OCI-LY3 (cell line): ENCODE measurements at regions not wholly inside any gene's neighbourhood (a gene's known extent, or its start where the extent isn't known, plus 50 kb on each side); places are given as distances from the start of the nearest gene placed in this dataset.

Experiments
- H2AFZ ChIP-seq: fragments of 200-600, 300-600 bp; shearing (Covaris generic); 2 replicates; pipeline ENCODE4 v1.6.0; 2014; ENCODE audit warnings: antibody characterized with exemption, low read depth, low read length
- H3K27ac ChIP-seq: fragments of 200-600, 300-600 bp; sonication (generic); 2 replicates; pipeline ENCODE4 v1.5.1; 2014; ENCODE audit warnings: mild to moderate bottlenecking, low read length, moderate library complexity, mixed read lengths
- H3K27me3 ChIP-seq: fragments of 200-600, 300-600 bp; sonication (generic); 2 replicates; pipeline ENCODE4 v1.6.1; 2014; ENCODE audit warnings: low read depth, low read length, mixed read lengths
- H3K36me3 ChIP-seq: fragments of 200-600, 300-600 bp; sonication (generic); replicated peaks from 2 replicates; pipeline ENCODE3; 2014; ENCODE audit warnings: low read depth, low read length, mixed read lengths
- H3K4me1 ChIP-seq: fragments of 300-600, 200-600 bp; sonication (generic); 2 replicates; pipeline ENCODE4 v1.6.1; 2014; ENCODE audit warnings: low read length, mixed read lengths
- H3K4me2 ChIP-seq: fragments of 200-600, 300-600 bp; sonication (generic); 2 replicates; pipeline ENCODE4 v1.6.1; 2014; ENCODE audit warnings: low read length, mixed read lengths
- H3K4me3 ChIP-seq: fragments of 300-600, 200-600 bp; sonication (generic); 2 replicates; pipeline ENCODE4 v1.5.1; 2014; ENCODE audit warnings: antibody characterized with exemption, mild to moderate bottlenecking, low read length, moderate library complexity
- H3K79me2 ChIP-seq: fragments of 300-600, 200-600 bp; shearing (Covaris generic); 2 replicates; pipeline ENCODE4 v1.6.1; 2014; ENCODE audit warnings: mild to moderate bottlenecking, low read length, mixed read lengths
- H3K9ac ChIP-seq: fragments of 300-600, 200-600 bp; shearing (Covaris generic); 2 replicates; pipeline ENCODE4 v1.6.0; 2014; ENCODE audit warnings: mild to moderate bottlenecking, low read length, moderate library complexity
- H3K9me3 ChIP-seq: fragments of 200-600, 300-600 bp; shearing (Covaris generic); 2 replicates; pipeline ENCODE4 v1.6.1; 2014; ENCODE audit warnings: low read length, mixed read lengths; ENCODE audit not compliant: insufficient read depth
- H4K20me1 ChIP-seq: fragments of 200-600, 300-600 bp; sonication (generic); 2 replicates; pipeline ENCODE4 v1.6.1; 2016; ENCODE audit warnings: low read length, mixed read lengths; ENCODE audit not compliant: insufficient read depth
- EZH2phosphoT487 ChIP-seq: fragments of 200-600 bp; shearing (Covaris generic); IDR thresholded peaks from 2 replicates; pipeline ENCODE4 v1.6.1; 2018; ENCODE audit warnings: antibody characterized with exemption, mixed run types, low read depth
- TF ChIP-seq, protein P1 (sequence below): fragments of 200-600, 300-600 bp; sonication (generic); IDR thresholded peaks from 2 replicates; pipeline ENCODE4 v1.5.1; 2014; ENCODE audit warnings: antibody characterized with exemption, low read length, low read depth

DNA sequence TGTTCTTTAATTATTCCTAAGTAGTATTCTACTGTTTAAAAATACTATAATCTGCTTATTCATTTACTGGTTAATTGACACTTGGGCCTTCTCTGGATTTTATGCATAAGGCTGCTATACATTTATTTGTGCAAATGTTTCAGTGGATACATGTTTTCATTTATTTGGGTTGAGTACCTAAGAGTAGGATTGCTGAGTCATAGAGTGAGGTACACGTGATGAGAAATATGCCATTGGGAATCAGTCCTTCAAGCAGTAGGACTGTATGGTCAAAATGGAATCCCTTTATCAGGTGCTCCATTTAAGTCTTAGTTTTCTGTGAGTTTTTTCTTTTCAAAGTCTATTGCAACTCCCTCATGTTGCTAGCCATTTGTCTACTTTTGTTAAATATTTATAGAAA is 275.2 kb upstream of the SORL1-AS1 start:
- Histone ChIP-seq H3K9me3 (peaks cover 5% of the 10 kb centered on the region; the same call in 1 of the 2 replicates), H3K36me3 (no peaks in the 10 kb centered on the region), H3K9ac (no peak overlapping the region), H3K4me1 (peaks cover 27% of the 10 kb centered on the region), H3K27ac (no peak overlapping the region), H2AFZ (no peak overlapping the region), H3K4me3 (no peak overlapping the region), H4K20me1 (no peaks in the 10 kb centered on the region), H3K27me3 (no peaks in the 10 kb centered on the region), H3K4me2 (no peak overlapping the region), H3K79me2 (no peaks in the 10 kb centered on the region)
- TF ChIP-seq, protein P1, sequence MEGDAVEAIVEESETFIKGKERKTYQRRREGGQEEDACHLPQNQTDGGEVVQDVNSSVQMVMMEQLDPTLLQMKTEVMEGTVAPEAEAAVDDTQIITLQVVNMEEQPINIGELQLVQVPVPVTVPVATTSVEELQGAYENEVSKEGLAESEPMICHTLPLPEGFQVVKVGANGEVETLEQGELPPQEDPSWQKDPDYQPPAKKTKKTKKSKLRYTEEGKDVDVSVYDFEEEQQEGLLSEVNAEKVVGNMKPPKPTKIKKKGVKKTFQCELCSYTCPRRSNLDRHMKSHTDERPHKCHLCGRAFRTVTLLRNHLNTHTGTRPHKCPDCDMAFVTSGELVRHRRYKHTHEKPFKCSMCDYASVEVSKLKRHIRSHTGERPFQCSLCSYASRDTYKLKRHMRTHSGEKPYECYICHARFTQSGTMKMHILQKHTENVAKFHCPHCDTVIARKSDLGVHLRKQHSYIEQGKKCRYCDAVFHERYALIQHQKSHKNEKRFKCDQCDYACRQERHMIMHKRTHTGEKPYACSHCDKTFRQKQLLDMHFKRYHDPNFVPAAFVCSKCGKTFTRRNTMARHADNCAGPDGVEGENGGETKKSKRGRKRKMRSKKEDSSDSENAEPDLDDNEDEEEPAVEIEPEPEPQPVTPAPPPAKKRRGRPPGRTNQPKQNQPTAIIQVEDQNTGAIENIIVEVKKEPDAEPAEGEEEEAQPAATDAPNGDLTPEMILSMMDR = no peak
- no peak for TF ChIP-seq EZH2phosphoT487

DNA sequence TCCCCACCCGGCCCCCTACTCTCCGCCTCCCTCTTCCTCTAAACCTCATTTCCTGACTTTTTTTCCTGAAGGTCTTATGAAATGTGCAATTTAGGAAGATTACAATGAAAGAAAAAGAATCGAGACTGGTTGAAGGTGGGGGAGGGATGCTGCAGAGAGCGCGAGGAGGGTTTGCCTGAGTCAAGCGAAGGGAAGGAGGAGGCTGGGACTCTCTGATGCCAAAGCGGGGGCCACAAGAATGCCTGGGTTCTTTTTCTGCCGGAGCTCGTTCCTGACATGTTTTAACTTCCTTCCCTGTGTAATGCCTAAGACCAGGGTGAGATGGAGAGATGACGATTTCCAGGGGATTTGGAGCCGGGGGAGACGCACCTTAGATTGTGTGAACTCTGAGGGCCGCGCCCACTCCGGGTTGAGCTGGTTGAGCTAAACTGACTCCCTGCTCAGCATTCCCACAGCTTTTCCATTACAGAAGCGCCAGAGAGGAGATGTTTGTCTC is 270.5 kb upstream of the SORL1-AS1 start:
- no peaks in the 10 kb centered on the region for H4K20me1 ChIP-seq
- no peak overlapping the region for H3K27ac ChIP-seq
- no peaks in the 10 kb centered on the region for H3K27me3 ChIP-seq
- no peak for TF ChIP-seq EZH2phosphoT487
- TF ChIP-seq, protein P1 = no peak
- H3K79me2 ChIP-seq = no peaks in the 10 kb centered on the region
- H3K36me3 ChIP-seq = no peaks in the 10 kb centered on the region
- no peak overlapping the region for H2AFZ ChIP-seq
- H3K9me3 ChIP-seq = no peaks in the 10 kb centered on the region
- no peak overlapping the region for H3K9ac ChIP-seq
- H3K4me3 ChIP-seq = no peak overlapping the region
- H3K4me2 ChIP-seq = no peak overlapping the region
- peaks cover 25% of the 10 kb centered on the region for H3K4me1 ChIP-seq

- no peak overlapping the region for H3K4me2 ChIP-seq
These were observed 269.9 kb upstream of the SORL1-AS1 start for GRCh38 chr11:121722431-121723245.

DNA sequence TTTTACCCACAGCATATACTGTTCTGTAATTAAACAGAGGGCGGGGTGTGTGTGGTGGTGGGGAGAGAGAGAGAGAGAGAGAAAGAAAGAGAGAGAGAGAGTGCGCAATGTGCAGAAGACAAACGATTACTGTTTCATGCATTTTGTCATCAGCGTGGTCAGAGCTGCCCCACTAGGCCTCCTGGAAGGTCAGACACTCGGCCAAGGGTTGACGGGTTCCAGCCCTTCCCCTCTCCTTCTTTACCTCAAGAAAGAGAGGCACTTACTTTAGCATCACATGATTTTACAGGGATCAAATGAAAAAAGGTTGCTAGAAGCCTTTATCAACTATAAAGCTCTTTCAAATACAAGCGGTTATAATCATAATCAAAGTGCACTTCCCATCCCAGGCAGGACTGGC is 269.2 kb upstream of the SORL1-AS1 start:
- Histone ChIP-seq H3K27me3 (no peaks in the 10 kb centered on the region), H2AFZ (no peak overlapping the region), H3K4me3 (no peak overlapping the region), H3K9me3 (no peaks in the 10 kb centered on the region), H3K4me2 (no peak overlapping the region), H3K27ac (no peak overlapping the region), H4K20me1 (no peaks in the 10 kb centered on the region), H3K4me1 (peaks cover 12% of the 10 kb centered on the region), H3K9ac (no peak overlapping the region), H3K79me2 (no peaks in the 10 kb centered on the region), H3K36me3 (no peaks in the 10 kb centered on the region)
- TF ChIP-seq EZH2phosphoT487 = no peak
- TF ChIP-seq, protein P1 = no peak

More at GRCh38 chr11:121722431-121723245, 269.9 kb upstream of the SORL1-AS1 start:
- no peak overlapping the region for H2AFZ ChIP-seq
- no peaks in the 10 kb centered on the region for H4K20me1 ChIP-seq
- no peaks in the 10 kb centered on the region for H3K27me3 ChIP-seq
- H3K9me3 ChIP-seq = no peaks in the 10 kb centered on the region
- TF ChIP-seq EZH2phosphoT487 = no peak
- TF ChIP-seq, protein P1 = no peak
- no peaks in the 10 kb centered on the region for H3K36me3 ChIP-seq
- H3K27ac ChIP-seq = no peak overlapping the region
- H3K79me2 ChIP-seq = no peaks in the 10 kb centered on the region
- H3K4me3 ChIP-seq = no peak overlapping the region
- H3K4me1 ChIP-seq = peaks cover 19% of the 10 kb centered on the region
- no peak overlapping the region for H3K9ac ChIP-seq
